Mammary epithelial cell (primary cell): ENCODE measurements at regions not wholly inside any gene's neighbourhood (a gene's known extent, or its start where the extent isn't known, plus 50 kb on each side); places are given as distances from the start of the nearest gene placed in this dataset.

ENCODE experiments used
- CTCF ChIP-seq, 2 donors: IDR thresholded peaks in 1 of 2; conservative IDR thresholded peaks in 1 of 2; 2 replicates each; pipeline ENCODE4 v1.5.1; 2011 to 2012; ENCODE audit warnings: inconsistent platforms in 2 of 2, low read length in 2 of 2, mild to moderate bottlenecking in 2 of 2, control low read depth in 1 of 2, low read depth in 1 of 2; ENCODE audit not compliant: insufficient read depth in 1 of 2; ENCODE audit errors: extremely low read depth in 1 of 2
- EZH2 ChIP-seq: IDR thresholded peaks from 2 replicates; pipeline ENCODE4 v1.6.1; 2012; ENCODE audit warnings: low read length, inconsistent platforms, borderline replicate concordance

- TF ChIP-seq CTCF (conservative IDR thresholded peaks at IDR 0.05 in 1 of 2, IDR thresholded peaks at IDR 0.05 in 1 of 2; ENCODE audit: extremely low read depth in 1 of 2, insufficient read depth in 1 of 2, low read depth in 1 of 2, low read length in 2 of 2), result no peak
- TF ChIP-seq EZH2, result no peak
Observed at GRCh38 chr9:86859056-86859455, 88.2 kb downstream of the GAS1 start.
